ENCODE measurements at regions not wholly inside any gene's neighbourhood (a gene's known extent, or its start where the extent isn't known, plus 50 kb on each side); places are given as distances from the start of the nearest gene placed in this dataset.

DNA sequence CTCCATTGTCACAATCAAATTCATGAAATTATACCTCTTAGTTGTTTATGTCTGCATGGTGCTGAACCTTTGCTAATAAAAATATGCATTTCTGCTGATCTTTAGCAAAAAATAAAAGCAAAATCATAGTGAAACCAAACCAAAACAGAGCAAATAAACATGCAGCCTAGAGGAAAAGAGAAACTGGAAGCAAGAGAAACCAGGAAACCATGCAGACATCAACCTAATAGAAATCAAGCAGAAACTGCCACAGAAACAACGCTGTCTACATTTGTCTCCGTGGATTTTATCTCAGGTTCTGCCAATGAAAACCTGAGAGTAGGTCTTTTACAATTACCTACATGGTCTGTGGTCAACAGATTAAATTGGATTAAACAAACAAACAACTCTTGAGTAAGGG is 173.7 kb downstream of the SYT10 start:
- no peak overlapping the region for H3K4me3 Mint-ChIP-seq (ENCODE audit: unreplicated experiment)
- H3K4me1 Mint-ChIP-seq (ENCODE audit: insufficient read depth, unreplicated experiment), result no peaks in the 10 kb centered on the region
- TF ChIP-seq, protein P1, sequence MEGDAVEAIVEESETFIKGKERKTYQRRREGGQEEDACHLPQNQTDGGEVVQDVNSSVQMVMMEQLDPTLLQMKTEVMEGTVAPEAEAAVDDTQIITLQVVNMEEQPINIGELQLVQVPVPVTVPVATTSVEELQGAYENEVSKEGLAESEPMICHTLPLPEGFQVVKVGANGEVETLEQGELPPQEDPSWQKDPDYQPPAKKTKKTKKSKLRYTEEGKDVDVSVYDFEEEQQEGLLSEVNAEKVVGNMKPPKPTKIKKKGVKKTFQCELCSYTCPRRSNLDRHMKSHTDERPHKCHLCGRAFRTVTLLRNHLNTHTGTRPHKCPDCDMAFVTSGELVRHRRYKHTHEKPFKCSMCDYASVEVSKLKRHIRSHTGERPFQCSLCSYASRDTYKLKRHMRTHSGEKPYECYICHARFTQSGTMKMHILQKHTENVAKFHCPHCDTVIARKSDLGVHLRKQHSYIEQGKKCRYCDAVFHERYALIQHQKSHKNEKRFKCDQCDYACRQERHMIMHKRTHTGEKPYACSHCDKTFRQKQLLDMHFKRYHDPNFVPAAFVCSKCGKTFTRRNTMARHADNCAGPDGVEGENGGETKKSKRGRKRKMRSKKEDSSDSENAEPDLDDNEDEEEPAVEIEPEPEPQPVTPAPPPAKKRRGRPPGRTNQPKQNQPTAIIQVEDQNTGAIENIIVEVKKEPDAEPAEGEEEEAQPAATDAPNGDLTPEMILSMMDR (IDR thresholded peaks at IDR 0.05; ENCODE audit: unreplicated experiment), result no peak
- H3K27me3 Mint-ChIP-seq (ENCODE audit: insufficient read depth, unreplicated experiment), result peaks cover 24% of the 10 kb centered on the region
- intact Hi-C loops (cut with micrococcal nuclease), result no loop called here
- no peaks in the 10 kb centered on the region for H3K36me3 Mint-ChIP-seq (ENCODE audit: insufficient read depth, unreplicated experiment)
- no peak overlapping the region for H3K27ac Mint-ChIP-seq (ENCODE audit: low read depth, unreplicated experiment)
- DNase-seq (ENCODE audit: unreplicated experiment), result no peak
- POLR2A ChIA-PET, result no interaction called here
- BruUV-seq (replicated peaks), result no TSS peak
- CTCF ChIA-PET, result interaction anchor here (0.6 kb wide), 1 partner anchor 446 kb away, joined by 3 read pairs; no protein-coding TSS in a partner anchor
- H3K9me3 Mint-ChIP-seq (ENCODE audit: unreplicated experiment), result no peaks in the 10 kb centered on the region

DNA sequence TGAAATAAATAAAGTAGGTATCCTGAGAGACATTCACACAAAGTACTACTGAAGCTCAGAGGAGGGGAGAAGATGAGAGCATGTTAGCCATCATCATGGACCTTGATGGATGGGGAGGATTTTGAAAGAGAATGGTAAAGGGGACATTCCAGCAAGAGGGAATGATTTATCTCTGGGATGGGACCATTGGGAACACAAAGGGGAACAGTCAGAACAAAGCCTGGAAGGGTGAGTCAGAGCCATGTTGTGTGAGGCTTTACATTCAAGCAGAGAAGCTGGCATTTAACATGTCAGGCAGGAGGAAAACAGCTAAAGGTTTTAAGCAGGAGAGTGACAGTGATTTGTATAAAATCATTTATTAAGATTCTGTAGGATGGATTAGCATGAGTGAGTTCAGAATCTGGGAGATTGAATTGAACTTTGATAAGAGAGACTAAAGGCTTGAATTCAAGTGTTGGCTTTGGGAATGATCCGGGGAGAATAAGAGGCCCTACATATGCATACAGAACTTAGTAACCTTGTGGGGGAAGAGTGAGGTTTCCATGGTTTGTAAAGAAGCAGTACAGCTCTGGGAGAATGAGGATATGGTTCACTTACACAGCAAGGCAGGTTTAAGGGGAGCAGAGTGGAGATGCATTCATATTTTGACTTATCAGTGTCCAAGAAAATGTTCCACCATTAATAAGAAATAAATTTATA is 174.4 kb downstream of the SYT10 start:
- DNase-seq (ENCODE audit: unreplicated experiment), result no peak
- intact Hi-C loops (cut with micrococcal nuclease), result no loop called here
- CTCF ChIA-PET, result no interaction called here
- POLR2A ChIA-PET, result no interaction called here
- no peak overlapping the region for H3K4me3 Mint-ChIP-seq (ENCODE audit: unreplicated experiment)
- no peaks in the 10 kb centered on the region for H3K4me1 Mint-ChIP-seq (ENCODE audit: insufficient read depth, unreplicated experiment)
- TF ChIP-seq, protein P1 (IDR thresholded peaks at IDR 0.05; ENCODE audit: unreplicated experiment), result no peak
- BruUV-seq (replicated peaks), result no TSS peak
- no peaks in the 10 kb centered on the region for H3K9me3 Mint-ChIP-seq (ENCODE audit: unreplicated experiment)
- no peak overlapping the region for H3K27ac Mint-ChIP-seq (ENCODE audit: low read depth, unreplicated experiment)
- H3K36me3 Mint-ChIP-seq (ENCODE audit: insufficient read depth, unreplicated experiment), result no peaks in the 10 kb centered on the region
- H3K27me3 Mint-ChIP-seq (ENCODE audit: insufficient read depth, unreplicated experiment), result peaks cover 24% of the 10 kb centered on the region

DNA sequence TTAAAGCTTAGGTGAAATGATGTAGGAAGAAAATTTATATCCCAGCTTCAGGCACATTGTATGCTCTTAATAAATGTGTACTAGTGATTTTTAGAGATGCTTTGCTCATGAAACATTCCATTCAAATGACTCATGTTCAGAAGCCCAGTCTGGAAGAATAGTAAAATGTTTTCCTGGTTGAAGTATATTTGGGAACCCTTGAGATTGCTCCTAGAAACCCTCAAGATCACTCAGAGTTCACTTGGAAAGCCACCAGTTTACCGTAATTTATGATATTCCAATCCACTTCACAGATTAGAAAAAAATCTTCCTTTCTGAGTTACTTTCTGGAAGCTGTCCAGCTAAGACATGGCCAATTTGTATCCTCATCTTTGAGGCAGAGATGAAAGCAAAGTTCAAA is 186.4 kb downstream of the SYT10 start:
- H3K4me1 Mint-ChIP-seq (ENCODE audit: insufficient read depth, unreplicated experiment), result no peaks in the 10 kb centered on the region
- CTCF ChIA-PET, result no interaction called here

DNA sequence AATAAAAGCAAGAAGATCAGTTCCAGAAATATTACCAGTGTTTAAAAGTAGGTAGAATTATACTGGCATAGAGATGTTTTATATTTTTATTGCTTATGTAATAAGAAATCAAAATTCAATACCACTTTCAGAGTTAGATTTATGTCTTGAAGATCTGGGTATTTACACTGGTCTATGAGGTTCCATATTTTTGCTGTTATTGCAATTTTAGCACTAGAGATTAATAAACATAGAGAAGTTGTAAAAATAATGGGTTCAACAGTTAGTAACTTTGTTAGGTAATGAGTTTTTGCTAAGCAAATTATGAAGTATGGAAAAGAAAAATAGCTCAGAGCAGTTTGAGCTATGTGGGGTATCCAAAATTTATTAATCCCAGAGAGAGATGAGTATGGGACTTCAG is 188.1 kb downstream of the SYT10 start:
- CTCF ChIA-PET, result no interaction called here
- H3K27me3 Mint-ChIP-seq (ENCODE audit: insufficient read depth, unreplicated experiment), result peaks cover 13% of the 10 kb centered on the region
- no peak overlapping the region for H3K4me3 Mint-ChIP-seq (ENCODE audit: unreplicated experiment)
- BruUV-seq (replicated peaks), result no TSS peak
- H3K27ac Mint-ChIP-seq (ENCODE audit: low read depth, unreplicated experiment), result no peak overlapping the region
- POLR2A ChIA-PET, result no interaction called here
- TF ChIP-seq, protein P1 (IDR thresholded peaks at IDR 0.05; ENCODE audit: unreplicated experiment), result no peak
- H3K36me3 Mint-ChIP-seq (ENCODE audit: insufficient read depth, unreplicated experiment), result no peaks in the 10 kb centered on the region
- no peak for DNase-seq (ENCODE audit: unreplicated experiment)
- H3K4me1 Mint-ChIP-seq (ENCODE audit: insufficient read depth, unreplicated experiment), result no peaks in the 10 kb centered on the region
- intact Hi-C loops (cut with micrococcal nuclease), result no loop called here
- no peaks in the 10 kb centered on the region for H3K9me3 Mint-ChIP-seq (ENCODE audit: unreplicated experiment)

More for the DNA sequence above, 186.4 kb downstream of the SYT10 start:
- BruUV-seq (replicated peaks), result no TSS peak
- POLR2A ChIA-PET, result interaction anchor here (0.6 kb wide), 1 partner anchor 190 kb away, joined by 3 read pairs; no protein-coding TSS in a partner anchor
- H3K4me3 Mint-ChIP-seq (ENCODE audit: unreplicated experiment), result no peak overlapping the region
- no peak overlapping the region for H3K27ac Mint-ChIP-seq (ENCODE audit: low read depth, unreplicated experiment)
- peaks cover 28% of the 10 kb centered on the region for H3K27me3 Mint-ChIP-seq (ENCODE audit: insufficient read depth, unreplicated experiment)
- DNase-seq (ENCODE audit: unreplicated experiment), result no peak
- peaks cover 6% of the 10 kb centered on the region for H3K9me3 Mint-ChIP-seq (ENCODE audit: unreplicated experiment)
- TF ChIP-seq, protein P1 (IDR thresholded peaks at IDR 0.05; ENCODE audit: unreplicated experiment), result no peak
- intact Hi-C loops (cut with micrococcal nuclease), result no loop called here
- H3K36me3 Mint-ChIP-seq (ENCODE audit: insufficient read depth, unreplicated experiment), result no peaks in the 10 kb centered on the region
